Parathyroid adenoma (tissue), 2 donors: ENCODE measurements at regions not wholly inside any gene's neighbourhood (a gene's known extent, or its start where the extent isn't known, plus 50 kb on each side); places are given as distances from the start of the nearest gene placed in this dataset.

ENCODE experiments used
- H2AFZ ChIP-seq: fragments of 300-600 bp; sonication (generic); one replicate; pipeline ENCODE4 v1.7.0; 2017; ENCODE audit warnings: antibody characterized with exemption, mild to moderate bottlenecking
- H3K27ac ChIP-seq: fragments of 300-600 bp; sonication (generic); one replicate; pipeline ENCODE4 v1.7.0; 2017
- H3K27me3 ChIP-seq: fragments of 300-600 bp; sonication (generic); one replicate; pipeline ENCODE4 v1.7.0; 2017; ENCODE audit warnings: low read length; ENCODE audit not compliant: control insufficient read depth, insufficient read depth
- H3K36me3 ChIP-seq: fragments of 300-600 bp; sonication (generic); one replicate; pipeline ENCODE4 v1.7.0; 2017; ENCODE audit warnings: low read length; ENCODE audit not compliant: control insufficient read depth, insufficient read depth
- H3K4me1 ChIP-seq: fragments of 300-600 bp; sonication (generic); one replicate; pipeline ENCODE4 v1.7.0; 2017; ENCODE audit warnings: control low read depth
- H3K4me2 ChIP-seq: fragments of 300-600 bp; sonication (generic); one replicate; pipeline ENCODE4 v1.7.0; 2017; ENCODE audit warnings: low read length
- H3K4me3 ChIP-seq: fragments of 300-600 bp; sonication (generic); one replicate; pipeline ENCODE4 v1.7.0; 2017; ENCODE audit warnings: low read depth, low read length
- H3K79me2 ChIP-seq: fragments of 300-600 bp; sonication (generic); one replicate; pipeline ENCODE4 v1.7.0; 2017; ENCODE audit warnings: control low read depth
- H3K9ac ChIP-seq: fragments of 300-600 bp; sonication (generic); one replicate; pipeline ENCODE4 v1.7.0; 2017; ENCODE audit warnings: mild to moderate bottlenecking
- H3K9me3 ChIP-seq: fragments of 300-600 bp; sonication (generic); one replicate; pipeline ENCODE4 v1.7.0; 2017; ENCODE audit warnings: low read length; ENCODE audit not compliant: control insufficient read depth
- CTCF ChIP-seq: fragments of 300-600 bp; sonication (generic); IDR thresholded peaks from one replicate; pipeline ENCODE4 v1.7.0; 2017; ENCODE audit warnings: antibody characterized with exemption, mild to moderate bottlenecking
- donor health status: primary hyperparathyroidism.

GRCh38 chr16:6229186-6229585 is 1103.5 kb upstream of the RBFOX1 start:
- H3K36me3 ChIP-seq, result no peaks in the 10 kb centered on the region
- H3K27me3 ChIP-seq, result no peaks in the 10 kb centered on the region
- H3K4me2 ChIP-seq, result no peak overlapping the region
- peaks cover 3% of the 10 kb centered on the region for H3K4me1 ChIP-seq
- no peak for TF ChIP-seq CTCF
- H3K27ac ChIP-seq, result no peak overlapping the region
- H3K79me2 ChIP-seq, result no peaks in the 10 kb centered on the region
- no peak overlapping the region for H3K9ac ChIP-seq
- no peaks in the 10 kb centered on the region for H3K9me3 ChIP-seq
- no peak overlapping the region for H2AFZ ChIP-seq
- H3K4me3 ChIP-seq, result no peak overlapping the region

- Histone ChIP-seq H3K4me1 (no peaks in the 10 kb centered on the region), H3K36me3 (no peaks in the 10 kb centered on the region), H3K9me3 (no peaks in the 10 kb centered on the region), H3K4me2 (no peak overlapping the region), H3K27ac (no peak overlapping the region), H3K4me3 (no peak overlapping the region), H3K79me2 (no peaks in the 10 kb centered on the region), H2AFZ (no peak overlapping the region), H3K27me3 (no peaks in the 10 kb centered on the region), H3K9ac (no peak overlapping the region)
- no peak for TF ChIP-seq CTCF
These were observed 1113.8 kb upstream of the RBFOX1 start for GRCh38 chr16:6218855-6219254.

- peak overlapping the region; percentile 51 for H2AFZ ChIP-seq
- no peak overlapping the region for H3K27ac ChIP-seq
- no peaks in the 10 kb centered on the region for H3K79me2 ChIP-seq
- no peak overlapping the region for H3K4me3 ChIP-seq
- peaks cover 4% of the 10 kb centered on the region for H3K4me1 ChIP-seq
- TF ChIP-seq CTCF, result no peak
- H3K4me2 ChIP-seq, result no peak overlapping the region
- H3K9ac ChIP-seq, result no peak overlapping the region
- no peaks in the 10 kb centered on the region for H3K36me3 ChIP-seq
- H3K27me3 ChIP-seq, result no peaks in the 10 kb centered on the region
- H3K9me3 ChIP-seq, result no peaks in the 10 kb centered on the region
These were observed 1115.8 kb upstream of the RBFOX1 start for GRCh38 chr16:6216836-6217235.

GRCh38 chr16:6211644-6212043 is 1114.0 kb upstream of the EEF2KMT start:
- Histone ChIP-seq H2AFZ (no peak overlapping the region), H3K4me3 (no peak overlapping the region), H3K4me2 (no peak overlapping the region), H3K36me3 (no peaks in the 10 kb centered on the region), H3K4me1 (peaks cover 23% of the 10 kb centered on the region), H3K79me2 (no peaks in the 10 kb centered on the region), H3K27me3 (no peaks in the 10 kb centered on the region), H3K9ac (no peak overlapping the region), H3K27ac (no peak overlapping the region), H3K9me3 (no peaks in the 10 kb centered on the region)
- TF ChIP-seq CTCF, result no peak

GRCh38 chr16:6209355-6209930 is 1111.8 kb upstream of the EEF2KMT start:
- Histone ChIP-seq H3K27ac (no peak overlapping the region), H2AFZ (peak overlapping the region; percentile 36), H3K36me3 (no peaks in the 10 kb centered on the region), H3K9ac (no peak overlapping the region), H3K4me2 (no peak overlapping the region), H3K79me2 (no peaks in the 10 kb centered on the region), H3K27me3 (no peaks in the 10 kb centered on the region), H3K4me3 (no peak overlapping the region), H3K9me3 (no peaks in the 10 kb centered on the region), H3K4me1 (peaks cover 39% of the 10 kb centered on the region)
- no peak for TF ChIP-seq CTCF
